ENCODE measurements at regions not wholly inside any gene's neighbourhood (a gene's known extent, or its start where the extent isn't known, plus 50 kb on each side); places are given as distances from the start of the nearest gene placed in this dataset.

- TF ChIP-seq CHD7 (IDR thresholded peaks at IDR 0.05; ENCODE audit: insufficient replicate concordance, low read length), result no peak
- no peak for TF ChIP-seq KDM1A (IDR thresholded peaks at IDR 0.05; ENCODE audit: borderline replicate concordance, low read length)
Measured at GRCh38 chr15:94815110-94815731, 583.9 kb downstream of the MCTP2 start (continued).

All from H1 (cell line).